Fibroblast of the aortic adventitia (primary cell): ENCODE measurements at regions not wholly inside any gene's neighbourhood (a gene's known extent, or its start where the extent isn't known, plus 50 kb on each side); places are given as distances from the start of the nearest gene placed in this dataset.

Experiments used
- DNase-seq: peaks from one replicate; pipeline ENCODE4 v3.0.0-alpha.2; 2010; ENCODE audit warnings: low read depth
- H3K4me3 ChIP-seq: 2 replicates; pipeline ENCODE4 v1.5.1; 2011; ENCODE audit warnings: low read depth, mild to moderate bottlenecking, control low read depth, low read length, moderate library complexity
- CTCF ChIP-seq: IDR thresholded peaks from 2 replicates; pipeline ENCODE4 v1.5.1; 2011; ENCODE audit warnings: mild to moderate bottlenecking, low read length, control low read depth, inconsistent platforms; ENCODE audit not compliant: insufficient read depth

GRCh38 chr2:9144046-9144445, 62.6 kb upstream of the ASAP2 start:
- no peak for TF ChIP-seq CTCF
- H3K4me3 ChIP-seq = no peak overlapping the region
- no peak for DNase-seq

GRCh38 chr2:9143264-9143815, 63.3 kb upstream of the ASAP2 start:
- TF ChIP-seq CTCF = no peak
- DNase-seq = no peak
- peak overlapping the region; percentile 37 for H3K4me3 ChIP-seq

GRCh38 chr2:9142551-9143263, 63.9 kb upstream of the ASAP2 start:
- H3K4me3 ChIP-seq = peak overlapping the region; percentile 37
- TF ChIP-seq CTCF = peak; percentile 94
- peak; percentile 96 for DNase-seq

- TF ChIP-seq CTCF = no peak
- no peak for DNase-seq
- H3K4me3 ChIP-seq = no peak overlapping the region
Observed at GRCh38 chr2:9141706-9142460, 64.7 kb upstream of the ASAP2 start.

- DNase-seq = peak; percentile 43
- TF ChIP-seq CTCF = no peak
- no peak overlapping the region for H3K4me3 ChIP-seq
Observed at GRCh38 chr2:9141091-9141667, 65.4 kb upstream of the ASAP2 start.

- no peak for DNase-seq
- TF ChIP-seq CTCF = no peak
- H3K4me3 ChIP-seq = no peak overlapping the region
Observed at GRCh38 chr2:9140645-9141044, 66.0 kb upstream of the ASAP2 start.
